ENCODE measurements at regions not wholly inside any gene's neighbourhood (a gene's known extent, or its start where the extent isn't known, plus 50 kb on each side); places are given as distances from the start of the nearest gene placed in this dataset.
"Not testable (repeated sequence)": the region's sequence is repeated elsewhere in the genome, so short reads cannot be mapped to it uniquely, and the experiment has no call there.

DNA sequence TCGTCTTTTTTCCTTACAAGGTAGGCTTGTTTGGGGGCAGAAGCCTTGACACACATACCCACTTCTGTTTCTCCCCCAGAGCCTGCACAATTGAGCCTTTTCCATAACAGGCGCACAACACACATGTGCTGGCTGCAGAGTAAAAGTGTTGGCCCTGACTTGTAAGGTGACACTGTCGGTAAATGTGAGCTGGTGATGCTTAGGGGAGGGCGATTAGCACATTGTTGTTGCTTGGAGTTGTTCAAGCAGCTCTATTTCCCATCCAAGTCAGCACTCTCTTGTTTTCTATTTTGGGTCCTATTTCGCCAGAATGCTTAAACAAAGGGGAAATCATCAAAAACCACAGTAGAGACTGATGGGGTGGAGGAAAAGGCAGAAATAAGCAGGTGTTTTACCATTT is 51.9 kb upstream of the PTPRJ start:
- Histone ChIP-seq H3K27me3 (no peaks in the 10 kb centered on the region), H3K4me3 (no peak overlapping the region), H3K9me3 (no peaks in the 10 kb centered on the region), H3K4me1 (no peaks in the 10 kb centered on the region), H3K36me3 (no peaks in the 10 kb centered on the region), H3K27ac (no peak overlapping the region)
- no peak for DNase-seq
- TF ChIP-seq POLR2A (IDR thresholded peaks at IDR 0.05) = no peak
- TF ChIP-seq, protein P1, sequence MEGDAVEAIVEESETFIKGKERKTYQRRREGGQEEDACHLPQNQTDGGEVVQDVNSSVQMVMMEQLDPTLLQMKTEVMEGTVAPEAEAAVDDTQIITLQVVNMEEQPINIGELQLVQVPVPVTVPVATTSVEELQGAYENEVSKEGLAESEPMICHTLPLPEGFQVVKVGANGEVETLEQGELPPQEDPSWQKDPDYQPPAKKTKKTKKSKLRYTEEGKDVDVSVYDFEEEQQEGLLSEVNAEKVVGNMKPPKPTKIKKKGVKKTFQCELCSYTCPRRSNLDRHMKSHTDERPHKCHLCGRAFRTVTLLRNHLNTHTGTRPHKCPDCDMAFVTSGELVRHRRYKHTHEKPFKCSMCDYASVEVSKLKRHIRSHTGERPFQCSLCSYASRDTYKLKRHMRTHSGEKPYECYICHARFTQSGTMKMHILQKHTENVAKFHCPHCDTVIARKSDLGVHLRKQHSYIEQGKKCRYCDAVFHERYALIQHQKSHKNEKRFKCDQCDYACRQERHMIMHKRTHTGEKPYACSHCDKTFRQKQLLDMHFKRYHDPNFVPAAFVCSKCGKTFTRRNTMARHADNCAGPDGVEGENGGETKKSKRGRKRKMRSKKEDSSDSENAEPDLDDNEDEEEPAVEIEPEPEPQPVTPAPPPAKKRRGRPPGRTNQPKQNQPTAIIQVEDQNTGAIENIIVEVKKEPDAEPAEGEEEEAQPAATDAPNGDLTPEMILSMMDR (IDR thresholded peaks at IDR 0.05) = no peak
- intact Hi-C loops (cut with DNase I; ENCODE audit: low total_unique reads) = no loop called here

GRCh38 chr11:47924184-47924691 is 56.1 kb upstream of the PTPRJ start:
- H3K27me3 ChIP-seq = no peaks in the 10 kb centered on the region
- DNase-seq = no peak
- intact Hi-C loops (cut with DNase I; ENCODE audit: low total_unique reads) = no loop called here
- TF ChIP-seq, protein P1 (IDR thresholded peaks at IDR 0.05) = no peak
- no peak for TF ChIP-seq POLR2A (IDR thresholded peaks at IDR 0.05)
- no peak overlapping the region for H3K27ac ChIP-seq
- no peak overlapping the region for H3K4me3 ChIP-seq
- H3K9me3 ChIP-seq = no peaks in the 10 kb centered on the region
- no peaks in the 10 kb centered on the region for H3K36me3 ChIP-seq
- H3K4me1 ChIP-seq = no peaks in the 10 kb centered on the region

DNA sequence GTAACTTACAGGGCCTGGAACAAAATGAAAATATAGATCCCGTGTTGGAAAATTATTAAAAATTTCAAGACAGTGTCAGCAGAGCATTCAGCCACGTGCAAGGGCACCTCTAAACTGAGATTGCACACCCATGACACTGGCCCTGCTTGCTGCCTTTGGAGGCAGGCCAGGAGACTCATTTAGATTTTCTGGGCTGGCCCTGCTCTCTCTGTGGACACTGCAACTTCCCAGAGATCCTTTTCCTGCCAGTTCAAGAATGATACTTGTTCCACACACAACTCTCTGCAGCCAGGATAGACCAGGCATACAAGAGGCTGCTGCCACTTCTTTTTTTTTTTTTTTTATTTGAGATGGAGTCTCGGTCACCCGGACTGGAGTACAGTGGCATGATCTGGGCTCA is 56.7 kb upstream of the PTPRJ start:
- H3K36me3 ChIP-seq = no peaks in the 10 kb centered on the region
- no peak overlapping the region for H3K27ac ChIP-seq
- DNase-seq = peak in 1 of 2 donors; percentile 24
- TF ChIP-seq, protein P1 (IDR thresholded peaks at IDR 0.05) = no peak
- no peak for TF ChIP-seq POLR2A (IDR thresholded peaks at IDR 0.05)
- H3K27me3 ChIP-seq = no peaks in the 10 kb centered on the region
- H3K9me3 ChIP-seq = no peaks in the 10 kb centered on the region
- H3K4me3 ChIP-seq = no peak overlapping the region
- no peaks in the 10 kb centered on the region for H3K4me1 ChIP-seq
- intact Hi-C loops (cut with DNase I; ENCODE audit: low total_unique reads) = no loop called here

- DNase-seq; intact Hi-C loops (cut with DNase I; ENCODE audit: low total_unique reads); H3K9me3 ChIP-seq; H3K4me1 ChIP-seq; H3K4me3 ChIP-seq; H3K27ac ChIP-seq; H3K27me3 ChIP-seq; H3K36me3 ChIP-seq: not testable (repeated sequence)
Observed at GRCh38 chr11:47921080-47921555, 59.2 kb upstream of the PTPRJ start.

- H3K9me3 ChIP-seq = no peaks in the 10 kb centered on the region
- intact Hi-C loops (cut with DNase I; ENCODE audit: low total_unique reads) = no loop called here
- H3K4me1 ChIP-seq = peaks cover 0 to 7% of the 10 kb centered on the region in 2 donors
- peak overlapping the region in 1 of 2 donors; percentile 27 for H3K27ac ChIP-seq
- TF ChIP-seq, protein P1 (IDR thresholded peaks at IDR 0.05) = no peak
- no peak for TF ChIP-seq POLR2A (IDR thresholded peaks at IDR 0.05)
- no peaks in the 10 kb centered on the region for H3K36me3 ChIP-seq
- H3K27me3 ChIP-seq = no peaks in the 10 kb centered on the region
- DNase-seq = no peak
- H3K4me3 ChIP-seq = no peak overlapping the region
Observed at GRCh38 chr11:47918882-47919495, 61.4 kb upstream of the PTPRJ start.

DNA sequence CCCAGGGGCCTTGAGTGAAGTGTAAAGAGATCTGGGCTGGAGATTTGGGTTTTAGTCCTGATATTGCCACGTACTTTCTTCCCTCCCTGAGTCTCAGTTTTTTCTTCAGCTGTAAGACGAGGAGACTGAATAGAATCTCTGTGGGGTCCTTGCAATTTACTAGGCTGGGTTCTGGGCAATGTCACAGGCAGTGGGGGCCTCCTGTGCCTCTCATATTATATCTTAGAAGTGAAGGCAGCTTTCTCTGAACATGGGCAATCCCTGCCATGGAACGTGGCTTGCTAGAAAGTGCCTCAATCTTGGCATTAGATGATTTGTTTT is 62.0 kb upstream of the PTPRJ start:
- H3K27ac ChIP-seq = peak overlapping the region; percentile 27 to 66
- H3K9me3 ChIP-seq = no peaks in the 10 kb centered on the region
- no peak overlapping the region for H3K4me3 ChIP-seq
- TF ChIP-seq POLR2A (IDR thresholded peaks at IDR 0.05) = no peak
- TF ChIP-seq, protein P1 (IDR thresholded peaks at IDR 0.05) = no peak
- peaks cover 0 to 7% of the 10 kb centered on the region in 2 donors for H3K4me1 ChIP-seq
- DNase-seq = no peak
- H3K27me3 ChIP-seq = no peaks in the 10 kb centered on the region
- no peaks in the 10 kb centered on the region for H3K36me3 ChIP-seq
- intact Hi-C loops (cut with DNase I; ENCODE audit: low total_unique reads) = no loop called here
